ENCODE measurements at regions not wholly inside any gene's neighbourhood (a gene's known extent, or its start where the extent isn't known, plus 50 kb on each side); places are given as distances from the start of the nearest gene placed in this dataset.

DNA sequence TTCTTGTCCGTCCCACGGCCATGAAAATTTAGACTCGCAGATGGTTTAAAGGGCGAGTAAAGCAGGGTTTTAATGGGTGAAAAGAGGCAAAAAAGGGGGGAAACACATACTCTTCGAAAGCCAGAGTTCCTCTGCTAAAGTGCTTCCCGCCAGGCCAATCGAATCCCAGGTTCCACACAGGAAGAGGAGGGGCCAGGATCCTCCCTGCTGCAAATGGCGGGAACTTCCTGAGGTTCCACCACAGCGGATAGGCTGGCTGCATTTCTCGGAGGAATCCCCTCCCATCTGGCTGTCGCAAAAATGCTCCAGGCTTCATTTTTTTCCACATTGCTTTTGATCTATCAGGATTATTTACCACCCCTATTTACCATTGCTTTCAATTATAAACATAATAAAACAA, 670.1 kb upstream of the CA10 start (continued):
- TF ChIP-seq, protein P1, sequence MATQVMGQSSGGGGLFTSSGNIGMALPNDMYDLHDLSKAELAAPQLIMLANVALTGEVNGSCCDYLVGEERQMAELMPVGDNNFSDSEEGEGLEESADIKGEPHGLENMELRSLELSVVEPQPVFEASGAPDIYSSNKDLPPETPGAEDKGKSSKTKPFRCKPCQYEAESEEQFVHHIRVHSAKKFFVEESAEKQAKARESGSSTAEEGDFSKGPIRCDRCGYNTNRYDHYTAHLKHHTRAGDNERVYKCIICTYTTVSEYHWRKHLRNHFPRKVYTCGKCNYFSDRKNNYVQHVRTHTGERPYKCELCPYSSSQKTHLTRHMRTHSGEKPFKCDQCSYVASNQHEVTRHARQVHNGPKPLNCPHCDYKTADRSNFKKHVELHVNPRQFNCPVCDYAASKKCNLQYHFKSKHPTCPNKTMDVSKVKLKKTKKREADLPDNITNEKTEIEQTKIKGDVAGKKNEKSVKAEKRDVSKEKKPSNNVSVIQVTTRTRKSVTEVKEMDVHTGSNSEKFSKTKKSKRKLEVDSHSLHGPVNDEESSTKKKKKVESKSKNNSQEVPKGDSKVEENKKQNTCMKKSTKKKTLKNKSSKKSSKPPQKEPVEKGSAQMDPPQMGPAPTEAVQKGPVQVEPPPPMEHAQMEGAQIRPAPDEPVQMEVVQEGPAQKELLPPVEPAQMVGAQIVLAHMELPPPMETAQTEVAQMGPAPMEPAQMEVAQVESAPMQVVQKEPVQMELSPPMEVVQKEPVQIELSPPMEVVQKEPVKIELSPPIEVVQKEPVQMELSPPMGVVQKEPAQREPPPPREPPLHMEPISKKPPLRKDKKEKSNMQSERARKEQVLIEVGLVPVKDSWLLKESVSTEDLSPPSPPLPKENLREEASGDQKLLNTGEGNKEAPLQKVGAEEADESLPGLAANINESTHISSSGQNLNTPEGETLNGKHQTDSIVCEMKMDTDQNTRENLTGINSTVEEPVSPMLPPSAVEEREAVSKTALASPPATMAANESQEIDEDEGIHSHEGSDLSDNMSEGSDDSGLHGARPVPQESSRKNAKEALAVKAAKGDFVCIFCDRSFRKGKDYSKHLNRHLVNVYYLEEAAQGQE (IDR thresholded peaks at IDR 0.05; ENCODE audit: low read depth, low read length): no peak
- no peak for TF ChIP-seq FOXJ3 (CRISPR knock-in tag; IDR thresholded peaks at IDR 0.05)

GRCh38 chr17:52827526-52827925, 669.0 kb upstream of the CA10 start:
- no peak overlapping the region for H3K4me2 ChIP-seq
- 51% methylated on average over 8 of the region's 8 CpGs for WGBS (ENCODE audit: low lambda C conversion rate)
- H3K9ac ChIP-seq: no peak overlapping the region
- H3K9me3 ChIP-seq: no peaks in the 10 kb centered on the region
- POLR2A ChIA-PET: no interaction called here
- no peaks in the 10 kb centered on the region for H3K9me2 ChIP-seq
- CTCF ChIA-PET: interaction anchor here (1.6 kb wide), 1 partner anchor 22 kb away, joined by 3 read pairs; no protein-coding TSS in a partner anchor
- TF ChIP-seq SMC3 (IDR thresholded peaks at IDR 0.05; ENCODE audit: low read depth, low read length): no peak
- TF ChIP-seq TEAD4 (IDR thresholded peaks at IDR 0.05; ENCODE audit: borderline replicate concordance, insufficient read depth): no peak
- no peak for TF ChIP-seq JUND (IDR thresholded peaks at IDR 0.05)
- TF ChIP-seq POLR2AphosphoS5 (IDR thresholded peaks at IDR 0.05; ENCODE audit: low read depth, low read length): no peak
- TF ChIP-seq TAF1 (IDR thresholded peaks at IDR 0.05; ENCODE audit: borderline replicate concordance, low read depth, low read length): no peak
- TF ChIP-seq FOSL2 (IDR thresholded peaks at IDR 0.05; ENCODE audit: borderline replicate concordance, low read depth): no peak
- TF ChIP-seq, protein P2, sequence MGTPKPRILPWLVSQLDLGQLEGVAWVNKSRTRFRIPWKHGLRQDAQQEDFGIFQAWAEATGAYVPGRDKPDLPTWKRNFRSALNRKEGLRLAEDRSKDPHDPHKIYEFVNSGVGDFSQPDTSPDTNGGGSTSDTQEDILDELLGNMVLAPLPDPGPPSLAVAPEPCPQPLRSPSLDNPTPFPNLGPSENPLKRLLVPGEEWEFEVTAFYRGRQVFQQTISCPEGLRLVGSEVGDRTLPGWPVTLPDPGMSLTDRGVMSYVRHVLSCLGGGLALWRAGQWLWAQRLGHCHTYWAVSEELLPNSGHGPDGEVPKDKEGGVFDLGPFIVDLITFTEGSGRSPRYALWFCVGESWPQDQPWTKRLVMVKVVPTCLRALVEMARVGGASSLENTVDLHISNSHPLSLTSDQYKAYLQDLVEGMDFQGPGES (IDR thresholded peaks at IDR 0.05; ENCODE audit: low read depth, low read length): no peak
- no peak for TF ChIP-seq RCOR1 (IDR thresholded peaks at IDR 0.05; ENCODE audit: low read length)
- TF ChIP-seq RFX5 (IDR thresholded peaks at IDR 0.05; ENCODE audit: low read length): no peak
- TF ChIP-seq GATA2 (CRISPR knock-in tag; IDR thresholded peaks at IDR 0.05): no peak
- no peak for TF ChIP-seq FOXM1 (IDR thresholded peaks at IDR 0.05; ENCODE audit: low read depth)
- TF ChIP-seq, protein P3, sequence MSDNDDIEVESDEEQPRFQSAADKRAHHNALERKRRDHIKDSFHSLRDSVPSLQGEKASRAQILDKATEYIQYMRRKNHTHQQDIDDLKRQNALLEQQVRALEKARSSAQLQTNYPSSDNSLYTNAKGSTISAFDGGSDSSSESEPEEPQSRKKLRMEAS (IDR thresholded peaks at IDR 0.05; ENCODE audit: low read depth): no peak
- no peak for TF ChIP-seq SIN3A (IDR thresholded peaks at IDR 0.05; ENCODE audit: borderline replicate concordance, low read depth, low read length)
- no peak for TF ChIP-seq CHD2 (IDR thresholded peaks at IDR 0.05; ENCODE audit: low read length, partially characterized antibody)
- no peak for TF ChIP-seq RAD21 (IDR thresholded peaks at IDR 0.05; ENCODE audit: low read length)
- no peak for TF ChIP-seq NFIC (IDR thresholded peaks at IDR 0.05; ENCODE audit: borderline replicate concordance)
- no peak for TF ChIP-seq EP300 (IDR thresholded peaks at IDR 0.05; ENCODE audit: borderline replicate concordance in 1 of 2, low read depth in 1 of 2, low read length in 1 of 2)
- TF ChIP-seq YY1 (IDR thresholded peaks at IDR 0.05; ENCODE audit: low read depth): no peak
- TF ChIP-seq, protein P4, sequence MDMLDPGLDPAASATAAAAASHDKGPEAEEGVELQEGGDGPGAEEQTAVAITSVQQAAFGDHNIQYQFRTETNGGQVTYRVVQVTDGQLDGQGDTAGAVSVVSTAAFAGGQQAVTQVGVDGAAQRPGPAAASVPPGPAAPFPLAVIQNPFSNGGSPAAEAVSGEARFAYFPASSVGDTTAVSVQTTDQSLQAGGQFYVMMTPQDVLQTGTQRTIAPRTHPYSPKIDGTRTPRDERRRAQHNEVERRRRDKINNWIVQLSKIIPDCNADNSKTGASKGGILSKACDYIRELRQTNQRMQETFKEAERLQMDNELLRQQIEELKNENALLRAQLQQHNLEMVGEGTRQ (IDR thresholded peaks at IDR 0.05; ENCODE audit: borderline replicate concordance, low read depth, low read length): no peak
- TF ChIP-seq MXI1 (IDR thresholded peaks at IDR 0.05; ENCODE audit: low read depth, low read length): no peak
- H3K36me3 ChIP-seq (replicated peaks in 1 of 2; ENCODE audit: control insufficient read depth in 1 of 2, insufficient read depth in 2 of 2, low read length in 1 of 2): no peaks in the 10 kb centered on the region
- H4K20me1 ChIP-seq (ENCODE audit: insufficient read depth): no peaks in the 10 kb centered on the region
- no peaks in the 10 kb centered on the region for H3K79me2 ChIP-seq (ENCODE audit: insufficient read depth)
- no peaks in the 10 kb centered on the region for H3F3A ChIP-seq (replicated peaks; ENCODE audit: insufficient read depth)
- H2AFZ ChIP-seq (ENCODE audit: low read depth): no peak overlapping the region
- DNase-seq: no peak
- H3K27me3 ChIP-seq (ENCODE audit: insufficient read depth): no peaks in the 10 kb centered on the region
- H3K4me1 ChIP-seq (ENCODE audit: control insufficient read depth in 1 of 2, insufficient read depth in 2 of 2, low read depth in 1 of 2, low read length in 1 of 2): no peaks in the 10 kb centered on the region
- H3K4me3 ChIP-seq (ENCODE audit: low read depth in 2 of 2, low read length in 1 of 2): no peak overlapping the region
- H3K27ac ChIP-seq (ENCODE audit: low read depth in 2 of 2, low read length in 1 of 2): no peak overlapping the region
